Mesenteric fat pad (tissue), 1 donor: ENCODE measurements at regions not wholly inside any gene's neighbourhood (a gene's known extent, or its start where the extent isn't known, plus 50 kb on each side); places are given as distances from the start of the nearest gene placed in this dataset.

Source experiments
- DNase-seq: peaks from one replicate; pipeline ENCODE4 v3.0.0-alpha.2; 2020; ENCODE audit warnings: low spot score
- donor health status: DM: yes; HTN: yes; CAD: no.

GRCh38 chr22:49155039-49155769 lies 672.5 kb downstream of the BRD1 start:
- DNase-seq, result peak; percentile 60

GRCh38 chr22:49154433-49154832 lies 673.2 kb downstream of the BRD1 start:
- DNase-seq, result peak; percentile 73

GRCh38 chr22:49153921-49154320 lies 673.8 kb downstream of the BRD1 start:
- DNase-seq, result peak; percentile 57

- DNase-seq, result peak; percentile 81
Measured at GRCh38 chr22:49152939-49153770, 674.5 kb downstream of the BRD1 start.

GRCh38 chr22:49152127-49152938 lies 675.3 kb downstream of the BRD1 start:
- peak; percentile 82 for DNase-seq

GRCh38 chr22:49151256-49152126 lies 676.2 kb downstream of the BRD1 start:
- DNase-seq, result peak; percentile 73

GRCh38 chr22:49150801-49151221 lies 676.9 kb downstream of the BRD1 start:
- DNase-seq, result peak; percentile 51

- DNase-seq, result peak; percentile 84
Measured at GRCh38 chr22:49149721-49150608, 677.7 kb downstream of the BRD1 start.

GRCh38 chr22:49148895-49149418 lies 678.7 kb downstream of the BRD1 start:
- DNase-seq, result peak; percentile 53

GRCh38 chr22:49147617-49148175 lies 680.0 kb downstream of the BRD1 start:
- peak; percentile 77 for DNase-seq

GRCh38 chr22:49147171-49147570 lies 680.5 kb downstream of the BRD1 start:
- DNase-seq, result peak; percentile 83

- peak; percentile 72 for DNase-seq
Measured at GRCh38 chr22:49146511-49146910, 681.2 kb downstream of the BRD1 start.

- peak; percentile 24 for DNase-seq
Measured at GRCh38 chr22:49143812-49144211, 683.9 kb downstream of the BRD1 start.

GRCh38 chr22:49142891-49143290 lies 684.8 kb downstream of the BRD1 start:
- DNase-seq, result no peak

GRCh38 chr22:49142296-49142695 lies 685.4 kb downstream of the BRD1 start:
- DNase-seq, result no peak

- no peak for DNase-seq
Measured at GRCh38 chr22:49141761-49142160, 685.9 kb downstream of the BRD1 start.

GRCh38 chr22:49140911-49141665 lies 686.6 kb downstream of the BRD1 start:
- DNase-seq, result no peak

GRCh38 chr22:49139492-49140151 lies 688.1 kb downstream of the BRD1 start:
- peak; percentile 85 for DNase-seq
